Ishikawa (cell line): ENCODE measurements at regions not wholly inside any gene's neighbourhood (a gene's known extent, or its start where the extent isn't known, plus 50 kb on each side); places are given as distances from the start of the nearest gene placed in this dataset.

ENCODE experiments used
- CEBPB ChIP-seq: IDR thresholded peaks from 2 replicates; pipeline ENCODE4 v1.6.1; 2012
- CREB1 ChIP-seq: IDR thresholded peaks from 2 replicates; pipeline ENCODE4 v1.6.1; 2012; ENCODE audit warnings: low read depth
- EGR1 ChIP-seq: IDR thresholded peaks from 2 replicates; pipeline ENCODE4 v1.6.1; 2012
- EP300 ChIP-seq: IDR thresholded peaks from 2 replicates; pipeline ENCODE4 v1.6.1; 2012; ENCODE audit warnings: borderline replicate concordance
- FOXM1 ChIP-seq: IDR thresholded peaks from 2 replicates; pipeline ENCODE4 v1.6.1; 2012; ENCODE audit warnings: low read depth, borderline replicate concordance
- MAX ChIP-seq: IDR thresholded peaks from 2 replicates; pipeline ENCODE4 v1.6.1; 2012
- NFIC ChIP-seq: IDR thresholded peaks from 2 replicates; pipeline ENCODE4 v1.6.1; 2012
- RAD21 ChIP-seq: IDR thresholded peaks from 2 replicates; pipeline ENCODE4 v1.6.1; 2012; ENCODE audit warnings: low read depth
- REST ChIP-seq: IDR thresholded peaks from 2 replicates; pipeline ENCODE4 v1.6.1; 2012; ENCODE audit warnings: low read depth, mild to moderate bottlenecking
- TAF1 ChIP-seq: IDR thresholded peaks from 2 replicates; pipeline ENCODE4 v1.6.1; 2012; ENCODE audit warnings: low read depth, mild to moderate bottlenecking
- TCF12 ChIP-seq: IDR thresholded peaks from 2 replicates; pipeline ENCODE4 v1.6.1; 2012; ENCODE audit warnings: low read depth
- TEAD4 ChIP-seq: IDR thresholded peaks from 2 replicates; pipeline ENCODE4 v1.6.1; 2012
- USF1 ChIP-seq: IDR thresholded peaks from 2 replicates; pipeline ENCODE4 v1.6.1; 2012
- YY1 ChIP-seq: IDR thresholded peaks from 2 replicates; pipeline ENCODE4 v1.6.1; 2012; ENCODE audit warnings: low read depth
- ZBTB7A ChIP-seq: IDR thresholded peaks from 2 replicates; pipeline ENCODE4 v1.6.1; 2012; ENCODE audit warnings: low read depth

- TF ChIP-seq ZBTB7A, result no peak
- no peak for TF ChIP-seq FOXM1
Measured at GRCh38 chr7:84362828-84363227, 168.2 kb upstream of the SEMA3A start.

- TF ChIP-seq CEBPB (no peak), TCF12 (no peak), CREB1 (no peak), EP300 (no peak), RAD21 (no peak), TAF1 (no peak), NFIC (no peak), YY1 (no peak), REST (no peak), ZBTB7A (no peak), TEAD4 (no peak), EGR1 (no peak), USF1 (no peak)
Measured at GRCh38 chr7:84362360-84362759, 167.8 kb upstream of the SEMA3A start.

GRCh38 chr7:84354866-84355265 is 160.3 kb upstream of the SEMA3A start:
- no peak for TF ChIP-seq EP300
- TF ChIP-seq REST, result no peak
- no peak for TF ChIP-seq EGR1
- TF ChIP-seq CREB1, result no peak
- no peak for TF ChIP-seq TCF12
- TF ChIP-seq FOXM1, result no peak
- TF ChIP-seq USF1, result no peak

- TF ChIP-seq ZBTB7A, result no peak
- TF ChIP-seq USF1, result no peak
- no peak for TF ChIP-seq YY1
- no peak for TF ChIP-seq EGR1
- no peak for TF ChIP-seq TAF1
- no peak for TF ChIP-seq REST
- no peak for TF ChIP-seq CREB1
- TF ChIP-seq CEBPB, result no peak
Measured at GRCh38 chr7:84354030-84354429, 159.4 kb upstream of the SEMA3A start.

- TF ChIP-seq MAX (no peak), TAF1 (no peak), YY1 (no peak), CEBPB (no peak), FOXM1 (no peak), RAD21 (no peak), REST (no peak), TEAD4 (no peak), CREB1 (no peak), EGR1 (no peak)
Measured at GRCh38 chr7:84339306-84339705, 144.7 kb upstream of the SEMA3A start.
